ENCODE measurements at regions not wholly inside any gene's neighbourhood (a gene's known extent, or its start where the extent isn't known, plus 50 kb on each side); places are given as distances from the start of the nearest gene placed in this dataset.
"Not testable (repeated sequence)": the region's sequence is repeated elsewhere in the genome, so short reads cannot be mapped to it uniquely, and the experiment has no call there.

DNA sequence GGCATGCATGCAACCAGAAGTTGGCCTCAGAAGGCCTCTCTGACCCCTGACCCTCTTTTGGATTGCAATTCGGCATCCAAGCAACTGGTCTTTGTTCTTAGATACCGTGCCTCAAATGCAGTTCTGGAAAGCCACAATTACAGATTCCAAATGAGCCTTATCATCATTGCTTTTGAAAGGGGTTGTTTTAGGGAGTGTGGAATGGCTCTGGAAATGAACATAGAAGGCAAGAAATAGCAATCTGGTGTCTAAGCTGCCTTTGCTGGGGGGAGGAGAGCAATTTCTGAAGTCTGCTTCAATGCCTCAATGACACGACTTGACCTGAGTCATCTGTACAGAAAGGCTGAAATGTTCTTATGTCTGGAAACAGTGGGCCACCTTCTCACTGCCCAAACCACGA is 250.1 kb downstream of the NUAK1 start:
- Histone ChIP-seq H3K9ac (ENCODE audit: low read depth in 1 of 3, low read length in 3 of 3) (no peak overlapping the region), H3K9me3 (ENCODE audit: control insufficient read depth in 3 of 3, low read length in 3 of 3) (no peaks in the 10 kb centered on the region), H3K27ac (ENCODE audit: low read depth, low read length) (no peak overlapping the region), H3K4me1 (ENCODE audit: control insufficient read depth in 3 of 3, insufficient read depth in 3 of 3, low read length in 3 of 3) (no peaks in the 10 kb centered on the region), H3K27me3 (ENCODE audit: control insufficient read depth in 3 of 3, insufficient read depth in 3 of 3, low read length in 3 of 3) (no peaks in the 10 kb centered on the region), H3K36me3 (ENCODE audit: control insufficient read depth in 3 of 3, insufficient read depth in 3 of 3, low read length in 3 of 3) (no peaks in the 10 kb centered on the region), H3K4me3 (ENCODE audit: low read length in 3 of 3) (no peak overlapping the region)

DNA sequence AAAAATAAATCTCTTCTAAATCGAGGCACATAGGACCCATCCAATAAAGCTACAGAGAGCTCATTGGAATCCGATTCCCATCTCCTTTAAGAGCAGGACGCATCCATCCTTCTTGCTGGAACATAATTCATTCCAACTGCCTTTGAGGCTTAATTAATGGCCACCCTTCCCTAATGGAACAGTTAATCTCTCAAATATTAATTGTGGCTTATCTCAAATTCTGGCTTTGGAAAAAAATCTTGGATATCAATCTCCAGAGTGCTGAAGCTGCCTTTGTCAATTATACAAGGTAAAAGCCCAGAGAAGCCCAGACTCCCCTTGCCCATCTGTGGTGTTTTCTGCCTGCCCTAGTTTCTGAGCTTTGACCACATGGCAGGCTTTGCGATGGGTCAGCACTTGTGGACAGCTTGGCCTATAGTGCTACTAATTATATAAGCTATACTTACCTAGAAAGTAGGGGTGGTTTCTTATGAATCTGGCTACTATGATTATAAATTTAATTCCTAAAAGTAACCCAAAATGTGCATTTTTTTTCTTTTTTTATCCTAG is 246.3 kb downstream of the NUAK1 start:
- H3K9ac ChIP-seq (ENCODE audit: low read depth in 1 of 3, low read length in 3 of 3), result no peak overlapping the region
- no peaks in the 10 kb centered on the region for H3K4me1 ChIP-seq (ENCODE audit: control insufficient read depth in 3 of 3, insufficient read depth in 3 of 3, low read length in 3 of 3)
- no peak overlapping the region for H3K4me3 ChIP-seq (ENCODE audit: low read length in 3 of 3)
- H3K9me3 ChIP-seq (ENCODE audit: control insufficient read depth in 3 of 3, low read length in 3 of 3), result no peaks in the 10 kb centered on the region
- H3K27ac ChIP-seq (ENCODE audit: low read depth, low read length), result no peak overlapping the region
- no peaks in the 10 kb centered on the region for H3K27me3 ChIP-seq (ENCODE audit: control insufficient read depth in 3 of 3, insufficient read depth in 3 of 3, low read length in 3 of 3)
- no peaks in the 10 kb centered on the region for H3K36me3 ChIP-seq (ENCODE audit: control insufficient read depth in 3 of 3, insufficient read depth in 3 of 3, low read length in 3 of 3)

DNA sequence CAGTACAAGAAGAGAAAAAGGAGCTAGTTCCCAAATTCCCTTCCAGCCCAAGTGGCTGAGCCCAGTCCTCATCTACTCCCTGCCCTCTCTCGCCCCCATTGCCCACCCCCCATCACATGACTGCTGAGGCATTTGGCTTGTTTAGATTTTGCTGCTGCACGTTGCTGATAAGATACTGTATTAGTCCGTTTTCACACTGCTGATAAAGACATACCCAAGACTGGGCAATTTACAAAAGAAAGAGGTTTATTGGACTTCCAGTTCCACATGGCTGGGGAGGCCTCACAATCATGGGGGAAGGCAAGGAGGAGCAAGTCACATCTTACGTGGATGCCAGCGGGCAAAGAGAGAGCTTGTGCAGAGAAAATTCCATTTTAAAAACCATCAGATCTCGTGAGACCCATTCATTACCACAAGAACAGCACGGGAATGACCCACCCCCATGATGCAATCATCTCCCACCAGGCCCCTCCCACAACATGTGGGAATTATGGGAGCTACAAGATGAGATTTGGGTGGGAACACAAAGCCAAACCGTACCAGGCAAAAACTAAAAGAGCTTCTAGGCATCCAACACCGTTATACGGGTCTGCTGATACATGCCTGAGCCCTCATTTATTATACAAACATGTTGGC is 243.4 kb downstream of the NUAK1 start:
- H3K9ac ChIP-seq (ENCODE audit: low read depth in 1 of 3, low read length in 3 of 3); H3K27ac ChIP-seq (ENCODE audit: low read depth, low read length); H3K9me3 ChIP-seq (ENCODE audit: control insufficient read depth in 3 of 3, low read length in 3 of 3); H3K27me3 ChIP-seq (ENCODE audit: control insufficient read depth in 3 of 3, insufficient read depth in 3 of 3, low read length in 3 of 3); H3K36me3 ChIP-seq (ENCODE audit: control insufficient read depth in 3 of 3, insufficient read depth in 3 of 3, low read length in 3 of 3); H3K4me3 ChIP-seq (ENCODE audit: low read length in 3 of 3); H3K4me1 ChIP-seq (ENCODE audit: control insufficient read depth in 3 of 3, insufficient read depth in 3 of 3, low read length in 3 of 3): not testable (repeated sequence)

DNA sequence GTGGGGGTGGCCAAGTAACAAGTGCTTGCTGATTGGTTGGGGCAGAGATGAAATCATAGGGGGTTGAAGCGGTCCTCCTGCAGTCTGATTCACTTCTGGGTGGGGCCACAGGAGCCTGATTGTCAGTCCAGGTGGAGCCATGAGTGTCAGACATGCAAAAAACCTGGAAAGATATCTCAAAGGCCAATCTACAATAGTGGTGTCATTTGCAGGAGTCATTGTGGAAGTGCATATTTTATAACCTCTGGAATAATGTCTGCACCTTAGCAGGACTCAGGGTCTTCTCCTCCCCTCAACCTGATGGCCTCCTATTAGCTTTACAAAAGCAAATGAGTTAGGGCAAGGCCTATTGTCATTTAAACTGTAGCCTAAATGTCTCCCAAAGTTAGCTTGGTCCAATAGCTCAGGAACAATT is 241.4 kb downstream of the NUAK1 start:
- no peaks in the 10 kb centered on the region for H3K4me1 ChIP-seq (ENCODE audit: control insufficient read depth in 3 of 3, insufficient read depth in 3 of 3, low read length in 3 of 3)

DNA sequence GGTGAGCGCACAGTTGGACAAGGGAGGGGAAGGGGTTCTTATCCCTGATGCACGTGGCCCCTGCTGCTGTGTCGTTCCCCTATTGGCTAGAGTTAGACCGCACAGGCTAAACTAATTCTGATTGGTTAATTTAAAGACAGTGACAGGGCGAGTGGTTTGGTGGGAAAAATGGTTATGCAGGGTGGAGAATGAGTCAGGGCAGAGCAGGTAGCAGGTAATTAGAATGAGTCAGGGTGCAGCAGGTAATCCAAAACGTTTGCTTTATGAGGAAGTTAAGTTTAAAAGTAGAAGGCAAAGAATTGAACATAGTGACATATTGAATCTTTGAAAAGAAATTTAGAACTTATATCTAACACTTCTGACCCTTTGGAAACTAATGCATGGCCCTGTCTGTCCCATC is 240.5 kb downstream of the NUAK1 start:
- not testable (repeated sequence) for H3K9me3 ChIP-seq (ENCODE audit: control insufficient read depth in 3 of 3, low read length in 3 of 3); H3K36me3 ChIP-seq (ENCODE audit: control insufficient read depth in 3 of 3, insufficient read depth in 3 of 3, low read length in 3 of 3); H3K27ac ChIP-seq (ENCODE audit: low read depth, low read length); H3K27me3 ChIP-seq (ENCODE audit: control insufficient read depth in 3 of 3, insufficient read depth in 3 of 3, low read length in 3 of 3); H3K4me1 ChIP-seq (ENCODE audit: control insufficient read depth in 3 of 3, insufficient read depth in 3 of 3, low read length in 3 of 3); H3K9ac ChIP-seq (ENCODE audit: low read depth in 1 of 3, low read length in 3 of 3); H3K4me3 ChIP-seq (ENCODE audit: low read length in 3 of 3)

More for the DNA sequence above, 241.4 kb downstream of the NUAK1 start:
- no peak overlapping the region for H3K27ac ChIP-seq (ENCODE audit: low read depth, low read length)
- no peak overlapping the region for H3K9ac ChIP-seq (ENCODE audit: low read depth in 1 of 3, low read length in 3 of 3)
- no peaks in the 10 kb centered on the region for H3K27me3 ChIP-seq (ENCODE audit: control insufficient read depth in 3 of 3, insufficient read depth in 3 of 3, low read length in 3 of 3)
- no peak overlapping the region for H3K4me3 ChIP-seq (ENCODE audit: low read length in 3 of 3)
- H3K9me3 ChIP-seq (ENCODE audit: control insufficient read depth in 3 of 3, low read length in 3 of 3), result no peaks in the 10 kb centered on the region
- no peaks in the 10 kb centered on the region for H3K36me3 ChIP-seq (ENCODE audit: control insufficient read depth in 3 of 3, insufficient read depth in 3 of 3, low read length in 3 of 3)

DNA sequence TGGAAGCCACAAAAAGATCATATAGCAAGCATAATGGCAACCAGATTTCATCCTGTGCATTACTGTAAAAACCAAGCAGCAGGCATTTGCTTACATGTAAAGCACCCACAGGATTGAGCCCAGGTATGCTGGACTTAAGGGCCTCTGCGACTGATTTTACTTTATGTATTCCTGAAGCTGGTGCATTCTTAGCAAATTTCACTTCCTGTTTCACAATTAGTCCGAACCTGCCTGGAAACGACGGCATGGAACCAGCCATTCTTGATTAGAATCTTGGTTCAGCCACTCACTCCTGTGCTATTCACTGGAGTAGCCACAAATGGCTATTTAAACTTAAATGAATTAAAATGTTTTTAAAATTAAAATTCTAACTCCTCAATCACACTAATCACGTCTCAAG is 239.2 kb downstream of the NUAK1 start:
- no peaks in the 10 kb centered on the region for H3K4me1 ChIP-seq (ENCODE audit: control insufficient read depth in 3 of 3, insufficient read depth in 3 of 3, low read length in 3 of 3)
- no peaks in the 10 kb centered on the region for H3K27me3 ChIP-seq (ENCODE audit: control insufficient read depth in 3 of 3, insufficient read depth in 3 of 3, low read length in 3 of 3)
- no peak overlapping the region for H3K4me3 ChIP-seq (ENCODE audit: low read length in 3 of 3)

DNA sequence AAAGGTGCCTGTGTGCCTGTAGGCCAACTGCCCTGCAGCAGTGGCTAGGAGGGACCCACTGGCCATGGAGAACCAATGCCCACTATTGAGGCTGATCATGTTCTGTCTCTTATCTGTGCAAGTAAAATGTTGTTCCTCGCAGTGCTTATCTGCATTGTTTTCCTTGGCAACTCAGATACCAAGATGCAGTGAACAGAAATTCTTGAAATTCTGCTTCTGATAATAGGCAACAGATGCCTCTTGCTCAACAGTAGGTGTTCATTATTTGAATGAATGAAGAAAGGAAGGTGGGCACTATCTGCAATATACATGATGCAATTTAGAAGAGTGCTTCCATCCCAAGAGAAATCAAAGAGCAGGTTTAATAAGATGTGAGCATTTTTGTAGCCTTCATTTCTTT is 232.2 kb downstream of the NUAK1 start:
- H3K9me3 ChIP-seq (ENCODE audit: control insufficient read depth in 3 of 3, low read length in 3 of 3), result no peaks in the 10 kb centered on the region
- no peak overlapping the region for H3K4me3 ChIP-seq (ENCODE audit: low read length in 3 of 3)
- no peaks in the 10 kb centered on the region for H3K4me1 ChIP-seq (ENCODE audit: control insufficient read depth in 3 of 3, insufficient read depth in 3 of 3, low read length in 3 of 3)
- H3K36me3 ChIP-seq (ENCODE audit: control insufficient read depth in 3 of 3, insufficient read depth in 3 of 3, low read length in 3 of 3), result no peaks in the 10 kb centered on the region
- no peak overlapping the region for H3K9ac ChIP-seq (ENCODE audit: low read depth in 1 of 3, low read length in 3 of 3)
- H3K27me3 ChIP-seq (ENCODE audit: control insufficient read depth in 3 of 3, insufficient read depth in 3 of 3, low read length in 3 of 3), result no peaks in the 10 kb centered on the region
- no peak overlapping the region for H3K27ac ChIP-seq (ENCODE audit: low read depth, low read length)

More for the DNA sequence above, 239.2 kb downstream of the NUAK1 start:
- Histone ChIP-seq H3K27ac (ENCODE audit: low read depth, low read length) (no peak overlapping the region), H3K36me3 (ENCODE audit: control insufficient read depth in 3 of 3, insufficient read depth in 3 of 3, low read length in 3 of 3) (no peaks in the 10 kb centered on the region), H3K9ac (ENCODE audit: low read depth in 1 of 3, low read length in 3 of 3) (no peak overlapping the region), H3K9me3 (ENCODE audit: control insufficient read depth in 3 of 3, low read length in 3 of 3) (no peaks in the 10 kb centered on the region)

DNA sequence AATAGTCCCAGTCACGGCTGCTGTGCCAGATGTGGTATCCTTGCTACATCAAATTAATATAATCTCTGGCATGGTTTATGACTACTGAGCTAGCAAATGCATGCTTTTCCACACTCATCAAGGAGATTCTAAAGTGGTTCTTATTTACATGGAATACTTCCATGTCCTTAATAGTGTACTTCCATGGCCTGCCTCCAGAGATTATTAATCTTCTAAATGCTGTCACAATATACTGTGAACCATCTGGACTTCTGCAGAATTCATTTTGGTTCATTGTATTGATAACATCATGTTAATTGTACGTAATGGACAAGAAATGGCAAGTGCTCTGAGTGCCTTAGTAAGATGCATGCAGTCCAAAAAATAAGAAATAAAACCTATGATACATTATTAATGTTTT is 230.8 kb downstream of the NUAK1 start:
- Histone ChIP-seq H3K27ac (ENCODE audit: low read depth, low read length) (no peak overlapping the region), H3K9ac (ENCODE audit: low read depth in 1 of 3, low read length in 3 of 3) (no peak overlapping the region), H3K4me3 (ENCODE audit: low read length in 3 of 3) (no peak overlapping the region), H3K27me3 (ENCODE audit: control insufficient read depth in 3 of 3, insufficient read depth in 3 of 3, low read length in 3 of 3) (no peaks in the 10 kb centered on the region), H3K9me3 (ENCODE audit: control insufficient read depth in 3 of 3, low read length in 3 of 3) (no peaks in the 10 kb centered on the region), H3K4me1 (ENCODE audit: control insufficient read depth in 3 of 3, insufficient read depth in 3 of 3, low read length in 3 of 3) (no peaks in the 10 kb centered on the region), H3K36me3 (ENCODE audit: control insufficient read depth in 3 of 3, insufficient read depth in 3 of 3, low read length in 3 of 3) (no peaks in the 10 kb centered on the region)

DNA sequence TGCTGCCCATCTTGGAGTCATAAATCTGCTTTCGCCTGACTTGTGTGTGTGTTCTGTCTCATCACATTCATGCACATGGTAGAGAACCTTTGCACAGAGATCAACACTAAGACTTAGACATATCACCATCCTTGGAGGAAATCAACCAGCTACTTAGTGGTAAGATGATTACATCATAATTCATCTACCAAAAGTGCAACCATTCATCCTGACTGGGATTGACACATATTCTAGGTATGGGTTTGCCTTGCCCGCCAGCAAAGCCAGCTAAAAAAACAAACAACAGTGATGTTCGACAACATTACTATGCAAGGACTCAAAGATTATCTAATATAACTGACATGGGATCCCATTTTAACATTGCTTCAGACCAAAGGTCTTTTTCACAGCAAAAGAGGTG is 228.7 kb downstream of the NUAK1 start:
- Histone ChIP-seq H3K27ac (ENCODE audit: low read depth, low read length) (no peak overlapping the region), H3K4me3 (ENCODE audit: low read length in 3 of 3) (no peak overlapping the region), H3K36me3 (ENCODE audit: control insufficient read depth in 3 of 3, insufficient read depth in 3 of 3, low read length in 3 of 3) (no peaks in the 10 kb centered on the region), H3K27me3 (ENCODE audit: control insufficient read depth in 3 of 3, insufficient read depth in 3 of 3, low read length in 3 of 3) (no peaks in the 10 kb centered on the region), H3K4me1 (ENCODE audit: control insufficient read depth in 3 of 3, insufficient read depth in 3 of 3, low read length in 3 of 3) (no peaks in the 10 kb centered on the region), H3K9ac (ENCODE audit: low read depth in 1 of 3, low read length in 3 of 3) (no peak overlapping the region), H3K9me3 (ENCODE audit: control insufficient read depth in 3 of 3, low read length in 3 of 3) (no peaks in the 10 kb centered on the region)

DNA sequence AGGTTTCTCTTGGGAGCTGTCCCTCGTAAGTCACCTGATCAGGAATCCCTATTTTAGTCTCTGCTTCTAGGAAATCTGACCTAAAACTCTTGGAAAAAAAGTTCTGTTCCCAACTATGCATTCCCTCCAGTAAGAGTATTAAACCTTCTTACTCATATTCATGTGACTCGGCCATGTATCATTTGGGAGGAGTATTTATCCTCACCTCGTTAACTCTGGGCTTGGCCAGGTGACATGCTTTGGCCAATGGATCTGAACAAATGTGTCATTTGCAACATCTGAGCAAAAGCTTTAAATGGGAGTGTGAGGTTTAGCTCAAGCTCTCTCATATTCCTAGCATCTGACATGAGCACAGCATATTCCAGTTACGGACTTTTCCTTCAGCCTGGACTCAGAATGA is 226.8 kb downstream of the NUAK1 start:
- no peaks in the 10 kb centered on the region for H3K27me3 ChIP-seq (ENCODE audit: control insufficient read depth in 3 of 3, insufficient read depth in 3 of 3, low read length in 3 of 3)
- H3K36me3 ChIP-seq (ENCODE audit: control insufficient read depth in 3 of 3, insufficient read depth in 3 of 3, low read length in 3 of 3), result no peaks in the 10 kb centered on the region
- H3K27ac ChIP-seq (ENCODE audit: low read depth, low read length), result no peak overlapping the region
- no peak overlapping the region for H3K4me3 ChIP-seq (ENCODE audit: low read length in 3 of 3)
- H3K9ac ChIP-seq (ENCODE audit: low read depth in 1 of 3, low read length in 3 of 3), result no peak overlapping the region
- no peaks in the 10 kb centered on the region for H3K9me3 ChIP-seq (ENCODE audit: control insufficient read depth in 3 of 3, low read length in 3 of 3)
- no peaks in the 10 kb centered on the region for H3K4me1 ChIP-seq (ENCODE audit: control insufficient read depth in 3 of 3, insufficient read depth in 3 of 3, low read length in 3 of 3)
